GM18867 (cell line): ENCODE measurements at regions not wholly inside any gene's neighbourhood (a gene's known extent, or its start where the extent isn't known, plus 50 kb on each side); places are given as distances from the start of the nearest gene placed in this dataset.

ENCODE experiments used
- ATAC-seq: cut with Tn5 transposase; IDR thresholded peaks from one replicate; pipeline ENCODE4 v1.9.1; 2021; ENCODE audit warnings: mild to moderate bottlenecking, moderate library complexity; ENCODE audit not compliant: unreplicated experiment

DNA sequence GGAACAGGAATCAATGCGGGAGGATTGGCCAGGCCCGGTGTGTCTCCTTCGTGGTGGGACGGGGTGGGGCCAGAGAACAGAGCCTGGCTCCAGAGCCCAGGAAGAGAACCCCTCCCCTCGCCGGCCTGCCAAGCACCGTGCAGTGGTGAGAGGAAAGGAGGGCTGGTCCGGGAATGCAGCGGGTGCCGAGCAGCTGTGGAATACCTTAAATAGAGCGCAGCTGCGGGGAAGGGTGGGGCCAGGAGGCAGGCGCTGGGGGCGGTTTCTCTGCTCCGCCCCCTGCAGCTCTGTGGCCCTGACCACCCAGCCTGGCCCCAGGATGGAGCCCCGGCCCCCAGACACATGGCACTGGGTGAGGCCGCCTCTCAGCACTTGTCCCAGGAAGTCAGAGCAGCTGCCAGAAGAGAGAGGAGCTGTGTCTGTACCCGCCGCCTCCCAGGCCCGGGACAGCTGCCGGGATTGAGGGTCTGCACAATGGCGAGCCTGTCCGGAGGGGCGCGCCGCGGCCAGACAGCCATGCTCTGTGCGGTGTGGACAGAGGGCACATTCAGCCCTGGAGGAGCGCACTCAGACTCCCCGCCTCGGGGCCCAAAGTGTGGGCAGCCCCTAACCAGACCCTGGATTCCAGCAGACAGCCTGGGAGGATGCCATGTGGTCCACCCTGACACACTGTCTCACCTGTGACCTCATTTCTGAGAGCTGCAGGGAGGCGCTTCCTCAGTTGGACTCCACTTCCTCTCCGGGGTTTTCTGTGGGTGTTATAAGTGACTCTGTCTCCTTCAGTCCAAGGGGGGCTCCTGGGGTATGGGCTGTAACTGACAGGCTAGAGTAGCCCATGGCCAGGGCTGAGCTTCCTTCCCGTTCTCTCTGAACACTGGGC, 268.8 kb downstream of the SEC14L1 start:
- no peak for ATAC-seq

DNA sequence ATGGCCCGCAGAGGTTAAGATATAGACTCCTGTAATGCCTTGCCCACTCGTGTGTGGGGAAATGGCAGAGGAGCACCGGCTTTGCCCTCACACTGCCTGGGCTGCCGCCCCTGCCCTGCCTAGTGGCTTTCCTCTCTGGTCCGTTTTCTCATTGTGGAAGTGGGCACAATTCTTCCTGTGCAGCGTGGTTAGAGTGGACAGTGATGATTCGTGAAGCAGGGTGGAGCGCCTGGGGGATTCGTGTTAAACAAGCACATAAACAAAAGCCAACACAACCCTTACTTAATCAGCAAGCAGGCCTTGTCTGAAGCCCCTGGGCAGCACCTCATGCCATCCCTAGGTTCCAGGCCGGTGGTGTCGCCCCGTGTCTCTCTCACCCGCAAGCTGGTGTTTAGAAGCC, 269.7 kb downstream of the SEC14L1 start:
- no peak for ATAC-seq

DNA sequence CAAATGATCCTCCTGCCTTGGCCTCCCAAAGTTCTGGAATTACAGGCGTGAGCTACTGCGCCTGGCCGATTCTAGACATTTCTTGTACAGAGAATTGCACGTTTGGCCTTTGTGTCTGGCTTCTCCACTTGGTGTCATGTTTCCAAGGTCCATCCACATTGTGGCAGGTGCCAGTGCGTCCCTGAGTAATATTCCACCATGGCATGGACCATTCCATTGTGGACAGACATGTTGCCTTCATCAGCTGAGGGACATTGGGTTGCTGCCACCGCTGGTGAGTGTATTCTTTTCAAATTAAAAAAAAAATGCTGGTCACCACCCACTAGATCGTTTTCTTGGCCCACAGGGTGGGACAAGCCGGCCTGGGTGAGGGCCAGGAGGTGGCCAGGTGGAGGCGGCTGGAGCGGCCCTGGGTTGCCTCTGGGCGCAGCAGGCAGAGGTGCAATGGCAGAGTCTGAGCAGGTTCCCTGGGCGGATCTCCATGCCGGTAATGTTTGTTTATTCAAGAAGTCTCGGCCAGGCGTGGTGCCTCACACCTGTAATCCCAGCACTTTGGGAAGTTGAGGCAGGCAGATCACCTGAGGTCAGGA, 274.1 kb downstream of the SEC14L1 start:
- ATAC-seq: no peak

DNA sequence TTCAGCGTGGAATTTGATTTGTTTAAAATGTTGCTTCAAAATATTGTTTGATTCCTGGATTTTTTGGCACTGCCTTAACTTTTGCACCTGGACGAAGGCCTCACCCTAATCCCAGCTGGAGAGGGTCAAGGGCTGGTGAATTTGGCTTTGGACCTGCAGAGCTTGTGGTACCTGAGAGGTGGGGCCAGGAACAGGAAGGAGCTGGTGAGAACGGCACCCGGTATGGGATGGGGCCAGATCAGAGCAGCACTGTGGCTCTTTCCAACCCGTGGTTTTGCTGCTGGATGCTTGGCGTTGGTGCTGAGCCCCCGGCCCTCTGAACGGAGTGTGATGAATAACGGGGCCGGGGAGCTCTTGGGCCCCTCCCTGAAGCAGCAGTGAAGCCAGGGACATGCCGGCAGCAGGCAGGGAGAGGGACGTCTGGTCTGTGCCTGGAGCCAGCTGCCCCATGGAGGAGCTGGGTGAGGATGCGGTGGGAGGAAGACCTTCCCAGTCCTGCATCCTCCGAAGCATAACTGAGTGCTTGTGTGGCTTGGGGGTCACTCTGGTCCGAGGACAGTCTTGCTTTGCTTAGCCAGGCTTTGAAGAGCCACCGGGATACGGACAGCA, 275.4 kb downstream of the SEC14L1 start:
- no peak for ATAC-seq

DNA sequence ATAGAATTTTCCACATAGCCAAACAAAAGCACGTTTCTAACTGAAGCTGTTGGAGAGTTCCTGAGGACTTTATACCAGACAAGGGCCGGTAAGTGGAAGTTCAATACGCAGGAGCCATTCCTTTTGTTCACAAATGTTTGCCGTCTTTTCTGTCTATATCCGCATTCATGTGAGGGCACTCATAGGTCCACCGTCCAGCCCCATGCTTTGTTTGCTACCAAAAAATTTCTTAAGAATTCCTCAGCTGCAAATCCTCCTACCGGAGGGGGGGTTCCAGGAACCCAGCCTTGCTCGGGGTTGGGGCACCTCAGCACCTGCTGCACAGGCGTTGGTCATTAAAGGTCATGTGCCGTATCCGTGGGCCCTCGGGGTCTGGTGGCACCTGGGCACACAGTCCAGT, 276.8 kb downstream of the SEC14L1 start:
- ATAC-seq: no peak

DNA sequence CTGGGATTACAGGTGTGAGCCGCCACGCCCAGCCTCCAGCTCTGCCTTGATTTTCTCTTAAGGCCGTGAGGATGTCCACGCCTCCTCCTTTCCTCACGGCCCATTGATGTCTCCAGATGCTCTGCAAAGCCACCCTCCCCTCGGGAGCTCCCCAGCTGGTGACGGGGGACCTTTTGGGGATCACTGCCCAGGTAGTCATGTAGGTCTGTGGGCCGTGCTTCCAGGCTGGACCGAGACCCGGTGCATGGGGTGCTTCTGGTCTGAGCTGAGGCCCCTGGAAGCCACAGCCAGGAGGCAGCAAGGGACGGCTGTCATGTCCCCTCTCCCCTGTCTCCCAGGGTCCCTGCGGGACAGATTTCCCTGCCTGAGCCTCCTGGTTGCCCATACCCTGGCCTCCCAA, 277.8 kb downstream of the SEC14L1 start:
- no peak for ATAC-seq

DNA sequence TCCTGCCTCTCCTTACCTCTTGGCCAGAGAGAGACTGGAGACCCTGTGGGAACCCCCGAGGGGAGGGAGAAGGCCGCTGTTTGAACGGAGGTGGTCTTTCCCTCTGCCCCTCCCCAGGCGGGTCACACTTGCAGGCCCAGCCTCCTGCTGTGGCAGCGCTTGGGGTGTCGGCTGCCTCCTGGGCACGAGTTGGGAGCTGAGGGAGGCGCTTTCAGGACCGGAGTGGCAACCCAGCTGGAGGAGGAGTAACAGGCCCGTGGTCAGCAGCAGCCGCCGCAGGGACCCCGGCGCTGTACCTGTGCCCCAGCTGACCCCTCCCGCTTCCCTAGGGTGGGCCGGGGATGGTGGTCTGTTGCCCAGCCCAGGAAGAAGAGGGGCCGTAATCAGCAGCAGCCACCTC, 278.3 kb downstream of the SEC14L1 start:
- ATAC-seq: no peak

DNA sequence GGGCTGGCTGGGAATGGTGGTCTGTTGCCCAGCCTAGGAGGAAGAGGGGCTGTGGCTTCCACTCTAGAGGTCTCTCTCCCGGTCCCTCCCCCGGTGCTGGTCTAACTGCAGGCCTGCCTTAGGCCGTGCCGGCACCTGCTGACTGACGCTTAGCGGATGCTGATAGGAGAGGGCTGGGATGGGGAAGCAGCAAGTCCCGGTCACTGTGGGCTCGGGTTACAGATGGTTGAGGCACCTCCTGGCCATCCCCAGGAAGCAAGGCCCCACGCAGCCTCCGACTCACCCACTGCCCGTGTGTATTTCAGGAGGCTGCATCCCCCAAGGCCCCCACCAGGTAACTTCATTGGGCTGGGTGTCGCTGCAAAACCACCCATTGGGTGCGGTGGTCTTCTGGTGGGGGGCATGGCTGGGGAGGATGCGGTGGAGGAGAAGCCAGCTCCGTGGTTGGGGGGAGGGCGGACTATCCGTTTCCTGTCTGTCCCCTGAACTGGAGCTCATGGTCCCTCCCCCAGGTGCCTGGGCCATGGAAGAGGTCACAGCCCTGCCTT, 278.9 kb downstream of the SEC14L1 start:
- no peak for ATAC-seq

DNA sequence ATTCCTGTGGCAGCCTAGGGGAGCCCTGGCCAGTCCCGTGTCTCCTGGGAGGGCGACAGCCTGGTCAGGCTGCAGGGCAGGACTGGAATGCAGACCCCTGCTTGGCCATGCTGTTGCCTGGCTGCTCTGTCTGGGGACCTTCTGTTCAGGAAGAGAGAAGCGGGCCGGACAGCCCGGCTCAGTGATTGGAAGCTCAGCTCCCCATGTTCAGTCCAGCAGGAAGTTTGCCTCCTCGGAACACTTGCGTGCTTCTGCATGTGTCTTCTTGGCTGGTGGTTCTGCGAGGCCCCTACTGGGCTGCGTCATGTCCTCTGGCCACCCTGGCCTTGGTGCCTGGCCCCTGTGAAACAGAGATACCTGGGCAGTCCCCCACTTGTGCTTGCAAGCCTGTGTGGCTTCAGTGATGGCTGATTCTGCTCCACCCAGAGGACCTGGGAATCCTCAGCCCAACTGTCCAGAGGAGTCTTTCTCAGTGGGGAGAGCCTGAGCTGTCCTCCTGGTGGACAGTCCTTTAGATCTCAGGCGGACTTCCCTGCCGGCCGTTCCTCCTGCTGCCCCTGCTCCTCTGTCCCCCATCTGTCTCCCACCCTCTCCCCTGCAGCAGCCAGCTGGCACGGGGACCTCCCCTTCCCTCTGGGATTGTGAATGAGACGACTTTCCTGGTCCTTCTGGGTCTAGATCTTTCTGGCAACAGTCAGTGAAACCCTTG, 279.5 kb downstream of the SEC14L1 start:
- no peak for ATAC-seq

DNA sequence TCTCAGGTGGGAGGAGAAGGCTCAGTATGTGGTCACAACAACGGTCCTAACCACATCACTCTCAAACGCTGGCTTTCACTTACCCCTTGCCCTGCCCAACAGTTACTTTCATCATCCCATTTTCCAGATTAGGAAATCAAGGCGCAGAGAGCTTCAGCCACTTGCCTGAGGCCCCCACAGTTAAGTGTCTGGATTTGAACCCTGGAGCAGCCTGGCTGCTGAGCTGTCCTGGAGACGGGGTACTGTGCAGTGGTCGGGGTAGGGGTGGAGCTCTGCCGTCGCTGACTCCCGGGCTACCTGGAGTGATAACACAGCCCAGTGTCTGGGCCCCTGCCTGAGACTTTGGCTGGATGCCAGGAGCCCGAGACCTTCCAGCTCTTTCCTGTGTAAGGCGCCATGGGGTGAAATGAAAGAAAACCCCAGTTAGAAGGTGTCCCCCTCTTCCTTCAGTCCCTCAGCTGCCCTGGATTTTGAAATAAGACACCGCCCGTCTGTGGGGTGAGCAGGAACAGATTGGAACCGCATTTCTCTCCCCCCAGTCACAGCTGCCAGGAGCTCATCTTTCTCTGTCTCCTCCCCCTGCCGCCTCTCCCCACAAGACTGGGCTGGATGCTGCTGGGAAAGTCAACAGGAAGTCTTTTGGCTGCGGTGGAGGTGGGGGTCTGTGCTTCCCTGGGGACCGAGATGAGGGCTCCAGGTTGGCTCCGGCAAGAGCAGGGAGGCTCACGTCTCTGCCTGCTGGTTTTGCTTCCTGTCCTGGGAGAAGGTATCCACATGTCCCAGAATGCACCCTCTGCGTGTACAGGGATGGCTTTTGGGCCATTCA, 280.2 kb downstream of the SEC14L1 start:
- no peak for ATAC-seq

DNA sequence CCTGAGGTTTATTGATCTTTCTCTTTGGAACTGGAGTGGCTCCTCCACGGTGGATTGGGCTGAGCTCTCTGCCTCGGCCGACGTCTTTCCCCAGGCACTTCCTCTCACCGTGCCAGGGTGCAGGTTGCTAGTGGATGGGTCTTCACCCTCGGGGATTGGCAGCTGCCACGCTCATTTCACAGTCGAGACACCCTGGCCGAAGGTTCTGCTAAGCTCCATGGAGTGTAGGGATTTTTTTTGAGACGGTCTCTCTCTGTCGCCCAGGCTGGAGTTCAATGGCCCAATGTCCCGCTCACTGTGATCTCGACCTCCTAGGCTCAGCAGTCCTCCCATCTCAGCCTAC, 280.8 kb downstream of the SEC14L1 start:
- no peak for ATAC-seq

DNA sequence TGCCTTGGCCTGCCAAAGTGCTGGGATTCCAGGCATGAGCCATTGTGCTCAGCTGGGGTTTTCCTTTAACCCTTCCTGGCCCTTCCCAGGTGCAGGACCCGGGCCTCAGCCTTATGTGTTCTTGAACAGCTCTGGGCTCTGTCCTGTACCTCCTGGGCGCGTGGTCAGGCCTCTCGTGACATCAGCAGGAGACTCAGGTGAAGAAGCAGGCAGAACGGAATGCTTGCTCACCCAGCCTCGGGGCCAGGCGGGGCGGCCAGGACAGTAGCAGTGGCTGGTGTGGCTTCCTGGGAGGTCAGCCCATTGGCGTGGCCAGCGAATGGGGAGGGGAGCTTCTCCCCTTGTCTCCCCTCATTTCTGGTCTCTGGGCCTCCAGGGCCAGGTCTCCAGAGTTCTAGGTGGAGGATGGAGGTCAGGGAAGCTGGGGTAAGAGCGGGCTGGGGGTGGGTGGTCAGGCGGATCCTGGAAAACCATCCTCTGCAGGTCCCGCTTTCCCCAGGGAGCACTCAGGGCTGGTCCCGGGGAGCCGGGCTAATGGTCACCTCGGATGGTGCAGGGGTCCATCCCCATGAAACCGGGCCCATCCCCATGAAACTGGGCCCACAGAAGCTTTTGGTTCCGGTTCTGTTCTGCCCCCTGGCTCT, 281.5 kb downstream of the SEC14L1 start:
- ATAC-seq: no peak

DNA sequence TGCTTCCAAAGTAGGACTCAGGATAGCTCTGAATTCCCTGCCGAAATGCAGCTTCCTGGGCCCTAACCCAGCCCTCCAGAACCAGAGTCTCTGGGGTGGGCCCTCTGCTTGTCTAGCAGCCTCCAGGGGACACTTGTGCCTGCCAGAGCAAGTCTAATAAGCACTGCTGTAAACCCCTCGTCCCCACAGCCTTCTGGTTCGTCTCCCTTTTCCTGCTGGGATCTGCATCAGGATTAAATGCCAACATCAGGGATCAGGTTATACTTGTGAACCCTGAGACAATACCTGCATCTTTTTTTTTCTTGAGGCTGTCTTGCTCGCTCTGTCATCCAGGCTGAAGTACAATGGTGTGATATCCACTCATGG, 282.0 kb downstream of the SEC14L1 start:
- ATAC-seq: no peak

DNA sequence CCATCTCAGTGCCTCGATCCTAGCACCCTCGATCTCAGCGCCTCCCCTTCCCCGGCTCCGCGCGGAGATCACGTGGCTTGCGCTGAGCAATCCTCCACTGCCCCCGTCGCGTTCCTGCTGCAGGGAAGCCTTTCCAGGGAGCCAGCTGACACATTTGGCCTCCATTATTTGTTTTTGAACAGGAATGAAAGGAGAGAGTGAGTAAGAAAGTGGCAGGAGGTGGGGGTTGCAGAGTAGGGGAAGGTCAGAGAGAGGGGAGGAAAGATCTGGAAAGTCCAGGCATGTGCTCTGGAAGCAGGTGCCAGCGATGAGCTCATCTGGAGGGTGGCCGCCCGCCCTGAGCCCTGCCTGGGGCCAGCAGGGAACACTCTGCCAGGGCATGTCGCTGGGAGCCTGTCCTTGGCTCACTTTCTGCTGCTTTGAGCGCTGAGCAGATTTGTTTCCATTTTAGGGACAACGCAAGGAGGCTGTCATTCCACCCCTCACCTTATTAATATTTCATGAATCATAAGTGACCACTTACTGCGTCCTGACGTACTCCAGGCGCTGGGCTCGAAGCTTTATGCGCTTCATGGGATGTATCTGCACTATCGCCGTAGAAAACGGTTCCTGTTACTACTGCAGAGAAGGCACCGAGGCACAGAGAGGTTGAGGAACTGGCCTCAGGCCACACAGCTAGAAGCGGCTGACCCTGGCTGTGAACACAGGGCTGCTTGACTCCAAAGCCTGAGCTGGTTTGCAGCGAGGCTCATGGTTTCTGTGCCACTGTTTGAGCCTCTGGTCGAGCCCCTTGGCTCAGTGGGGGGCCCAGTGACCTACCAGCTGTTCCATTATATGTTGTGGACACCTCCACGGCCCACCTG, 283.1 kb downstream of the SEC14L1 start:
- ATAC-seq: no peak

DNA sequence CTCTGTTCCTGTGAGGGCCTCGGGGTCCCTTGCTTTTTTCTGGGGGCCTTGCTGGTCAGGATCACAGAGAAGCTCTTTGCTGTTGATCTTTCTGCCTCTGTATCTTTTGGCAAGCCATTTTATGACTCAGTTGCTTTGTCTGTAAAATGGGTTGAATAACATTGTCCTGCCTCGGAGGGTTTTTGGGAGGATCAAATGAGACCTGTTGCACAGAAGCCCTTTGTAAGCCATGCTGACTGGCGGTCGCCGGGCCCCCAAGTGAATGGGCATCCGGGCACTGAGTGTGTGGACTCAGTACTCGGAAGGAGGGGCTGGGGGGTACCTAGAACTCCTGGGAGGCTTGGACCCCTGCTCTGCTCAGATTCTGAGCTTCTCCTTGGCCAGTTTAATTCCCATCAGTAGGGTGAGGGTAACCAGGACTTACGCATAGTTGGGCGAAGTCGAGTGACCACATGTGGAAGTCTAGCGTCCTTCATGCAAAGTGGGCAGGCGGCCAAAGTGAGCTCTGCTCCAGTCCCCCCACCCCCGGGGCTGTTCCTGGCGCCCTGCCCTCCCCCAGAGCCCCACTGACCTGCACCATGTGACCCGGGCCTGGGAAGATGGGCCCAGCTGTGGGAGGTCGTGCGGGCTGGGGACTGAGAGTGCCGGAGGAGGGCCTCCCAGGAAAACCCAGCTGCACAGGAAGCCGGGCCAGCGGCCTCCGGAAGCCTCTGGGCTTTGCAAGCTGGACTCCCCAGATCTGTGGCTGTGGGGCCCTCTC, 284.0 kb downstream of the SEC14L1 start:
- ATAC-seq: no peak

DNA sequence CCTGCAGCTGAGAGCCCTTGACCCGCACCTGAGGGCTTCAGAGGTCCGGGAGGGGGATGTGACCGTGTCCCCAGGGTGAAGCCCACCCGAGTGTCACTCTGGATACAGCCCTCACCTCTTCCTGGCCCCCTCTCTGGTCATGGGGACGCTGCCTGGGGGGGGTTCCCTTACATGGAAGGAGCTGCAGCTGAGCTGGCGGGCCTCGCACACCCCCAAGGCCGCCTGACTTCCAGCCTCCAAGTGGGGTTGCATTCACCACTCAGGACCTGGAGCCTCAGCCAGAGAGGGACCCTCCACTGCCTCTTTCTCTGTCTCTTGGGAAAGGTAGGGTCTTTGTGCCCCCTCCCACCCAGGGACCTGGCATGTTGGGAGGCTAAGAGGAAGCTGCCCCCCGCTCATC, 284.6 kb downstream of the SEC14L1 start:
- no peak for ATAC-seq

DNA sequence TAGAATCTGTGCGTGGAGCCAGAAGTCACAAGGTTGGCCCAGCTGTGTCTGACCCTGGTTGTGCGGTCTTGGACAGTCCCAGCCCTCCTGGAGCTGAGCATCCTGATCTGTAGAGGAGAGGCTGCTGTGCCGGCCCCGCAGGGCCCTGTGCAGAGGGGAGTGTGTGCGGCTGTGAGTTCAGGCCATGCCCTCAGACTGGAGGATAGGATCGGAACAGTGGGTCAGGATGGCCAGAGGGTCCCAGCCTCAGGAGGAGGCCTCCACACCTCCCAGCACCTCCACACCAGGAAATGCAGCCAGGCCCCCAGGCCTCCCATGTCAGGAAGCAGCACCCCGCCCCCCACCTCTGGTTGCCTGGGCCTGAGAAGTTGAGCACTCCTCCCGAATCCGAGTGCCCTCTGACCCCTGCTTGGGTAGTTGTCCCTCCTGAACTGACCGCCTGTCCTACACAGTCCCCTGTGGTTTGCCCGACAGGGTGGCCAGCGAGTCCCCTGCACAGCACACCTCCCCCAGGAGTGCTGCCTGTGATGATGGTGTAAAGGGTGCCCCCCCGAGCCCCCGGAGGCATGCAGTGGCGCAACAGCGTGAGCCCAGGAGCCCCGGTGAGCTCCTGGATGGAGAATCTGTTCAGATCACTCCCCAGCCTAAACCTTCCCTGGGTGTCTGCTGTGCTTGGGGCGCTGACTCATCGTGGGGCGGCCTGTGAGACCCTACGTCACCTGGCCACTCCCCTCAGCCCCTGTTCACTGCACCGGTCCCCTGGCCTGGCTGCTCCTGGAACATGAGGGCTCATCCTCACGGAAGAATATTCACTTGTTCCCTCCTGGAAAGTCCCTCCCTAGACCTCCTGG, 285.2 kb downstream of the SEC14L1 start:
- no peak for ATAC-seq
